ENCODE measurements at regions not wholly inside any gene's neighbourhood (a gene's known extent, or its start where the extent isn't known, plus 50 kb on each side); places are given as distances from the start of the nearest gene placed in this dataset.
A peak's percentile ranks its signal among the peaks of the same experiment; 100 is the strongest.

GRCh38 chr16:49075709-49076108, 205.9 kb downstream of the CBLN1 start:
- no peak for ATAC-seq

DNA sequence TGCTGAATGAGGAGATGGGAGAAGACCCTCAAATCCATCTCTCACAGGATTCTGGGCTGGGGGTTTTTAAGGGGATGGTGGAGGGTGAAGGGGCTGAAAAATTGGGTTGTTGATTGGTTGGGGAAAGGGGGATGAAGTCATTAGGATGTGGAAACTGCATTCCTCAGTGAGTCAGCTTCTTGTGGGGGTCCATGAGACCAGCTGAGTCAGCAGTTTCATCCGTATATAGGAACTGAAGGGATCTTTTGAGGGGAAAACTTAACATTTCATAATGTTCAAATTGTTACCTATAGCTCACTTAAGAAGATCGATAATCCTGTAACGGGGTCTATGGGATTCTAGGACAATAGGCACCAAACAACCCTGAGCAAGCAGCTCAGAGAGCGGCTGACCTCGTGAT, 213.4 kb downstream of the CBLN1 start:
- ATAC-seq: no peak

GRCh38 chr16:49067776-49068175, 213.9 kb downstream of the CBLN1 start:
- no peak for ATAC-seq

GRCh38 chr16:49061137-49061714, 220.4 kb downstream of the CBLN1 start:
- no peak for ATAC-seq

- ATAC-seq: no peak
Observed at GRCh38 chr16:49060728-49061127, 220.9 kb downstream of the CBLN1 start.

- no peak for ATAC-seq
Observed at GRCh38 chr16:49058382-49058781, 223.3 kb downstream of the CBLN1 start.

GRCh38 chr16:49057936-49058335, 223.7 kb downstream of the CBLN1 start:
- no peak for ATAC-seq

GRCh38 chr16:49057391-49057790, 224.2 kb downstream of the CBLN1 start:
- no peak for ATAC-seq

DNA sequence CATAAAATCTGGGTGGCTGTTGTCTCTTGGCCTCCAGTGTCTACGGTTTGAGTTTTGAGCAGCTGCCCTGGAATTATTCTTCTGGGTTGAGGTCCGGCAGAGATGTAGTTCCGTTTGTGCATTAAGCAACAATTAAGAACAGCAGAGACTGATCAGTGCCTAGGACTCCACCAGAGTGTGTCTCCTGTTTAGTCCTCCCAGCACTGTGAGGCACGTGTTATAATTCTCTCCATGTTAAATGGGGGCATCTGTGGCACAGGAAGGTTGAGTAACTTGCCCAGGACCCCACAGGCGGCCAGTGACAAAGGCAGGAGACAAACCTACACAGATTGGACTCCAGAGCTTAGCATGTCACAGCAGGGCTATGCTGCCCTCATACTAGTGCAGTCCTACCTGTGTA, 225.1 kb downstream of the CBLN1 start:
- ATAC-seq: no peak

DNA sequence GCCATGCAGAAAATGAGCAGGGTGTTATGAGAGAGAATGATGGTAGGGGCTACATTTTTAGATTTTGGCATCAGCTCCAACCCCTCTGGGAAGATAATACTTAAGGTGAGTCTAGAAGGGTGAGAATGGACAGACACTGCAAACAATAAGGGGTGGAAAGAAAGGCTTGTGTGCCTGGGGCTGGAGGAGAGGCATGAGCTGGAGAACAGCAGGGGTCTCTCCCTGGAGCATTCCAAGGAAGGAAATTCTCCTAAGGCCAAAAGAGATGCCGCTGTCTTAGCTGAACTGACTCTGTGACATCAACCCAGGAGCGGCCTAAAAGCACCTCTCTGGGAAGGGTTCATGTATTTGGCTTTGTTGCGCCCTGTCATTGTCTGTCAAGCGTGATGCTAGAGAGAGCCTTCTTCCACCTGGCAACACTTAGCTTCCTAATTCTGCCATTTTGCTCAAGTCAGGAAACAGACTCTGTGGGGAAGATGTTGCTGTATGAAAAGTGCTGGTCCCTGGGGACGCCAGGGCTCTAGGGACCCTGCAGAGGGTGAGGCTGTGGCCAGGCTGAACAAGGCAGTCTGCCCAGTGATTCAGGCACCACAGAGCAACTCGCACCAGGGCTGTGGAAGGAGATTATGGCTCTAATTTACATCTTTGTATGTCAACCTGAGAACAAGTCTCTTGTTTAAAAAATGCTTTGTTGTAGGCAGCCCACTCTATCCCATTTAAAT, 225.7 kb downstream of the CBLN1 start:
- no peak for ATAC-seq

GRCh38 chr16:49055291-49055690, 226.3 kb downstream of the CBLN1 start:
- no peak for ATAC-seq

DNA sequence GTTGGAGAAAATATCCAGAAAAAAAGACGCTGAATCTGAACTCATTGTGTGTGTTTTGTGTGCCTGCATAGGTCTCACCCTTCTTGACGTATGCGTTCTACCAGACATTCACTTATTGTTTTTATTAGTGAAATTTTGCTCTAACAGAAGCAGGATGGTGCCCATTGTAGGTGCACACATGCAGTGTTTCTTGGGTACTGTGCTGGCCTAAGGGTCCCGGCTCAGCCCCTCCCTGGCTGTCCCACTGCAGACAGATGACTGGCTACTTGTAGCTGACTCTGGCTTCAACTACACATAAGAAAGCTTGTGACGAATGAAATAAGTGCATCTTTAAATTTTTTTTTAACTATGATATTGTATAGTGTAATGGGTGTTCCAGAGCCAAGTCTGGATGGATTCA, 227.0 kb downstream of the CBLN1 start:
- ATAC-seq: no peak

DNA sequence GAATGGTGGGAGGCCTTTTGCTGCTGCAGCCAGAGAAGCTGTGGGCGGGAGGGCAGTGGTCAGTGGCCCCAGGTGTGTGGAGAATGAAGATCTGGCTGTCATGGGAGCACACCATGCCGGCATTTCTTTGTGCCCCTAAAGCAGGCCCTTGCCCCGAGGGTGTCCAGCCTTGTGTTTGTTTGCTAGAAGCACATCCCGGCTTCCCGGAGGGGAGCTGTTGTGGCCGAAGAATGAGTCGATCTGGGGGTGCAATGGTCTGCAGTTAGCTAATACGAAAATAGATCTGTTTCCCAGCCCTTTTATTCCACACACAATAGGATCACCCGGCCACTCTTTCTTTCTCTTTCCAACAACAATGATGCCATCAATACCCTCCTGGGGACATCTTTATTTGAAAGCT, 228.8 kb downstream of the CBLN1 start:
- no peak for ATAC-seq

GRCh38 chr16:49051576-49051975, 230.1 kb downstream of the CBLN1 start:
- ATAC-seq: no peak

- ATAC-seq: no peak
Observed at GRCh38 chr16:49050607-49051006, 231.0 kb downstream of the CBLN1 start.

DNA sequence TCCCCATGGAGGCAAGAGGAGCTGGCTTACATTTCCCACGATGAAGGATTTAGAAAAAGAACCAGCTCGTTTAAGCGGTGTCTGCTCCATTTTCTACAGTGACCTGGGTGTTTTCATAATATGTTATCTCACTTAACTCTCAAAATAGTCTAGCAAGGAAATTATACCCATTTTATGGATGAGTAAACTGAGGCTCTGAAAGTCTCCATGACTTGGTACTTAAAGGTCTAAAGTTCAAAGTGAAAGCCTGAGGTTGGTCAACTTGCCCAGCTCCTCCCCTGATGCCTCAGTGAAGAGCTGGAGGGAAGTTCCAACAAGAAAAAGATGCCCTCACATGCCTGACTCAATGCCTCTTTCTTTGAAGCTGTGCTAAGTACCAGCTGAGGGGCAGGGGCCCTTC, 232.0 kb downstream of the CBLN1 start:
- ATAC-seq: no peak

DNA sequence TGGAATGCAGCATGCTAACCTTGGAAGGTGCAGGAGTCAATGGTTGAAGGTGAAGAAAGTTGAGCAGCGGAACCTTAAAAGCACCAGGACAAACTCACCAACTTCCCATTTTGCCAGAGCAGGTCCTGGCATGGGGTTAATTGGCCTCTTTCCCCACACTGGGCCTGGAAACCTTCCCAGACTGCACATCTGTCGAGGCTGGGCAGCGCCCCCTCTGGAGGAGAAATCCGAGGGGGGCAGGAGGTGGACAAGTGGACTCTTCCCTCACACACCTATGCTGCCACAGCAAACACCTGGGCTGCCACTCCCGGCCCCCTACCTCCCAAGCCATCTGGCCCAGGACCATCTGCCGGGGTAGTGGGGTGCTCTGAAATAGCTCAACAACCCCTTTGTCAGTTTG, 232.4 kb downstream of the CBLN1 start:
- ATAC-seq: no peak

GRCh38 chr16:49048557-49048956, 233.1 kb downstream of the CBLN1 start:
- ATAC-seq: no peak

DNA sequence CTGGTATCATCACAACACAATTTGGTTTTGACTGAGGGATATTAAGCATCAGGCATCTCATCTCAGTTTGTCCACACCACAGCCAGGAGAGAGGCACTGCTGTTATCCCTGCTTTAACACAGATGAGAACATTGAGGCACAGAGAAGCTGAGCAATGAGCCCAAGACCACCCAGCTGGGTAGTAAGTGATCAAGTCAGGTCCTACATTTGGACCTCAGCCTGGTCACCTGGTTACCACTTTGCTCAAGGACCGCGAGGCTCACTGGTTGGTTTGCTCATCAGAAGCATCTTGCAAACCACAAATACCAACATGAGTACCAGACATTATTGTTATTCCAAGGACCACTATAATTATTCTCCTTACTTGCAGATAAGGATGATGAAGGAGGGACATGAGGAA, 245.5 kb downstream of the CBLN1 start:
- ATAC-seq: no peak

- ATAC-seq: no peak
Observed at GRCh38 chr16:49027420-49027819, 254.2 kb downstream of the CBLN1 start.

DNA sequence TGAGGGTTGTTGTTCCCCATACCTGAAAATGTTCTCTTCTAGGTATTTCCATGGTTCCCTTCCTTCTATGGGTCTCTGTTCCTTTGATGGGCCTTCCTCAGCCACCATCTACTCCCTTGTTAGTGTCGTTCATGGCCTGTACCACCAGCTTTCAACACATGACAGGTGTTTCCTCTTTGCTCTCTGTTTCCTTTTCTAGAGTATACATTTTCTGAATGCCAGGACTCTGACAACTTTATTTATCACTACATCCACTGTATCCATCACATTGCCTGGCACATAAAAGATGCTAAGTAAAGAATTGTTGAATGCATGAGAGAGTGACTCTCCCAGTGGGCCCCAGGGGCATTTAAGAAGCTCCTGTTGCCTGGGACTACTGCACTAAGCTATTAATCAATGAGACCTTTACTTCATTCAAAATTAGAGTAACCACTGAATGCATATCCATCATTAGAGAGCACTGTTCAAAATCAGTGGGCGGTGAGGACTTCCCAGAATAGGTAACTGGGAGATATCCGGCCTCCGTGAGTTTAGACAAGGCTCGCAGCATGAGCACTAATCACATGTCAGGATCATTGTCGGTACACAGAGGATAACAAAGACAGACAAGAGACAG, 255.0 kb downstream of the CBLN1 start:
- no peak for ATAC-seq

- no peak for ATAC-seq
Observed at GRCh38 chr16:49024896-49025295, 256.7 kb downstream of the CBLN1 start.

- no peak for ATAC-seq
Observed at GRCh38 chr16:49024016-49024415, 257.6 kb downstream of the CBLN1 start.

DNA sequence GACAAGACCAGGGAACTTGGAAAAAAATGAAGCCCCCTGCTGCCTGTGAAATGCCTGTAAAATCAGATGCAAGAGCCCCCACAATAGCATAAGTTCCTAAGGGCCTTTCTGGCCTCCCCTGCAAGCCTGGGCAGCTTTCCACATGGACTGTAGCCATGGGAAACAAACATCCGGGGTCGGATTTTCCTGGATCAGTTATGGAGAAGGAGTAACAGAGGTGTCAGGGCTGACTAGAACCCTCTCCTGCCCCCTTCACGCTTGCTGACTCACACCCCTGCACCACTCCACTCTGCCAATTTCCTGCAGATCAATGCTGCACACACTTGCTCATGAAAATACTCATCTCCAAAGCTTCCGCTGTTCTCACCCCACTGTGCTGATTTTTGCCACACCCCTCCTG, 258.6 kb downstream of the CBLN1 start:
- peak; percentile 78 for ATAC-seq
